ENCODE measurements at regions not wholly inside any gene's neighbourhood (a gene's known extent, or its start where the extent isn't known, plus 50 kb on each side); places are given as distances from the start of the nearest gene placed in this dataset.

DNA sequence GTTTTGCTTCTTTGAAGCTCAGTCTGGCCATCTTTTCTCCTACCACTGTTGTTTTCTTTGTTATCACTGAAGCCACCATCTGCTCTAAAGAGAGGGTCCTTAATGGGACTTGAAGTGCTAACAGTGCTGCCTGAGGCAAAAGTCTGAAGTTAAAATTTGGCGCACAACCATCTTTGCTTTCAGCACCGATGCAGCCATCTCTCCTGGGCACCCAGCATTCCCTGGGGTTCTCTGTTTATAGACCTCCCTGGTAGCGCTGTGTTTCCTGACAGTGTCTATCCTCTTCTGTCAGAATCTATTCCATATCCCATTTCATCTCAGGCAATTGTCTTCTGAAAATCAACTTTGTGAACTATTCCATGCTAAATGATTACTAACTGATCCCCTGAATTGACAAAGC is 491.5 kb upstream of the MPDZ start:
- H3K27me3 ChIP-seq (ENCODE audit: control insufficient read depth in 1 of 2, insufficient read depth in 1 of 2, low read length in 2 of 2), result no peaks in the 10 kb centered on the region
- H3K4me2 ChIP-seq (ENCODE audit: low read length, poor library complexity, severe bottlenecking), result no peak overlapping the region
- no peaks in the 10 kb centered on the region for H3K79me1 ChIP-seq (replicated peaks; ENCODE audit: low read length, poor library complexity, severe bottlenecking)
- H2BK120ac ChIP-seq (ENCODE audit: low read depth, low read length), result no peak overlapping the region
- no peak overlapping the region for H3K18ac ChIP-seq (ENCODE audit: low read depth in 1 of 2, low read length in 2 of 2)
- H3K23ac ChIP-seq (ENCODE audit: low read length in 2 of 2), result no peak overlapping the region
- no peaks in the 10 kb centered on the region for H3K9me3 ChIP-seq (ENCODE audit: control insufficient read depth, low read length)
- DNase-seq, result no peak
- no peaks in the 10 kb centered on the region for H3K4me1 ChIP-seq (ENCODE audit: control insufficient read depth, insufficient read depth, low read depth, low read length)
- H2BK15ac ChIP-seq (ENCODE audit: low read depth, poor library complexity, severe bottlenecking), result no peak overlapping the region
- no peak overlapping the region for H2BK12ac ChIP-seq (ENCODE audit: low read length in 2 of 2)
- no peak overlapping the region for H2BK5ac ChIP-seq (ENCODE audit: low read depth, low read length, poor library complexity, severe bottlenecking)
- no peak overlapping the region for H3K4ac ChIP-seq (ENCODE audit: low read depth in 1 of 2, low read length in 2 of 2)
- H2AFZ ChIP-seq (ENCODE audit: low read depth, low read length), result no peak overlapping the region
- no peak overlapping the region for H3K4me3 ChIP-seq (ENCODE audit: insufficient read depth in 1 of 2, low read depth in 1 of 2, low read length in 2 of 2)
- WGBS, result 96% methylated on average over 3 of the region's 3 CpGs
- no peak overlapping the region for H4K91ac ChIP-seq (ENCODE audit: low read length)
- no peak overlapping the region for H4K8ac ChIP-seq (ENCODE audit: low read length)
- H3K36me3 ChIP-seq (ENCODE audit: control insufficient read depth in 1 of 2, insufficient read depth in 2 of 2, low read depth in 1 of 2, low read length in 2 of 2), result no peaks in the 10 kb centered on the region
- no peak overlapping the region for H3K27ac ChIP-seq (ENCODE audit: low read length, poor library complexity, severe bottlenecking)
- no peak overlapping the region for H3K14ac ChIP-seq (ENCODE audit: low read length in 2 of 2)
- H3K9ac ChIP-seq (ENCODE audit: low read length), result no peak overlapping the region
- H2AK5ac ChIP-seq (ENCODE audit: low read length, severe bottlenecking), result no peak overlapping the region

DNA sequence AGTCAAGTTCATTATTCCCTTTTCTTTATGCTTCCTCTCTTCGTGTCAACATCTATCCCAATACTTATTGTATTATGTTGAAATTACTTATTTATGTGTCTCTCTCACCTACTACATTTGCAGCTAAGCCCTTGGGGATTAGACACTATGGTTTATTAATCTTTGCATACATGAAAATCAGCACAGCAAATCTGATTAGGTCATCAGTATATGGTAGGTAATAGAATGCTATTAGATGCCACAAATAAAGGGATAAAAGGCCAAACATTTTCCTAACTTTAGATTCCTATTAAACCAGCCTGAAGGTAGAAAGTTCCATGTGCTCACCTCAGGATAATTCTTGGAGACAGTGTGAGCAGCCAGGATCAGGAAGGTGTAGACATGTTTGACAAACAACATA is 490.1 kb upstream of the MPDZ start:
- Histone ChIP-seq H3K18ac (ENCODE audit: low read depth in 1 of 2, low read length in 2 of 2) (no peak overlapping the region), H3K79me1 (replicated peaks; ENCODE audit: low read length, poor library complexity, severe bottlenecking) (no peaks in the 10 kb centered on the region), H3K4me1 (ENCODE audit: control insufficient read depth, insufficient read depth, low read depth, low read length) (no peaks in the 10 kb centered on the region), H3K27ac (ENCODE audit: low read length, poor library complexity, severe bottlenecking) (no peak overlapping the region), H2AFZ (ENCODE audit: low read depth, low read length) (no peak overlapping the region), H3K9me3 (ENCODE audit: control insufficient read depth, low read length) (no peaks in the 10 kb centered on the region), H3K23ac (ENCODE audit: low read length in 2 of 2) (no peak overlapping the region), H3K27me3 (ENCODE audit: control insufficient read depth in 1 of 2, insufficient read depth in 1 of 2, low read length in 2 of 2) (no peaks in the 10 kb centered on the region), H3K9ac (ENCODE audit: low read length) (no peak overlapping the region), H4K8ac (ENCODE audit: low read length) (no peak overlapping the region), H3K36me3 (ENCODE audit: control insufficient read depth in 1 of 2, insufficient read depth in 2 of 2, low read depth in 1 of 2, low read length in 2 of 2) (no peaks in the 10 kb centered on the region), H3K4me2 (ENCODE audit: low read length, poor library complexity, severe bottlenecking) (no peak overlapping the region), H3K4me3 (ENCODE audit: insufficient read depth in 1 of 2, low read depth in 1 of 2, low read length in 2 of 2) (no peak overlapping the region), H3K4ac (ENCODE audit: low read depth in 1 of 2, low read length in 2 of 2) (no peak overlapping the region), H2BK12ac (ENCODE audit: low read length in 2 of 2) (no peak overlapping the region), H4K91ac (ENCODE audit: low read length) (no peak overlapping the region), H2BK15ac (ENCODE audit: low read depth, poor library complexity, severe bottlenecking) (no peak overlapping the region), H2BK5ac (ENCODE audit: low read depth, low read length, poor library complexity, severe bottlenecking) (no peak overlapping the region), H3K14ac (ENCODE audit: low read length in 2 of 2) (no peak overlapping the region), H2AK5ac (ENCODE audit: low read length, severe bottlenecking) (no peak overlapping the region), H2BK120ac (ENCODE audit: low read depth, low read length) (no peak overlapping the region)
- DNase-seq, result no peak
- WGBS, result no CpG with 5 or more reads among the region's 1 CpG

DNA sequence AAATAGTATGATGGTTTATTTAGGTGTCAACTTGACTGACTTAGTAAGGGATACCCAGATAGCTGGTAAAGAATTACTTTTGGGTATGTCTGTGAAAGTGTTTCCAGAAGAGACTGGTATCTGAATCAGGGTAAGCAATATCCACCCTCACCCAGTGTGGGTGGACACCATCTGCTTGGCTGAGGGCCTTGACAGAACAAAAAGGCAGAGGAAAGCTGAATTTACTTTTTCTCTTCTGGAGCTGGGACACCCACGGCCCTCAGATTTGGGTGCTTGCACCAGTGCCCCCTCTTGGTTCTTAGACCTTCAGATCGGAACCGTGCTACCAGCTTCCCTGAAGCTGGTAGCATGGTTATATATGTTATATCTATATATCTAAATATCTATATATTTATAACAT is 489.5 kb upstream of the MPDZ start:
- Histone ChIP-seq H2BK12ac (ENCODE audit: low read length in 2 of 2) (no peak overlapping the region), H2AFZ (ENCODE audit: low read depth, low read length) (no peak overlapping the region), H2BK15ac (ENCODE audit: low read depth, poor library complexity, severe bottlenecking) (no peak overlapping the region), H3K9me3 (ENCODE audit: control insufficient read depth, low read length) (no peaks in the 10 kb centered on the region), H3K9ac (ENCODE audit: low read length) (no peak overlapping the region), H3K27me3 (ENCODE audit: control insufficient read depth in 1 of 2, insufficient read depth in 1 of 2, low read length in 2 of 2) (no peaks in the 10 kb centered on the region), H3K14ac (ENCODE audit: low read length in 2 of 2) (no peak overlapping the region), H3K36me3 (ENCODE audit: control insufficient read depth in 1 of 2, insufficient read depth in 2 of 2, low read depth in 1 of 2, low read length in 2 of 2) (no peaks in the 10 kb centered on the region), H3K4ac (ENCODE audit: low read depth in 1 of 2, low read length in 2 of 2) (no peak overlapping the region), H3K4me3 (ENCODE audit: insufficient read depth in 1 of 2, low read depth in 1 of 2, low read length in 2 of 2) (no peak overlapping the region), H4K91ac (ENCODE audit: low read length) (no peak overlapping the region), H3K4me2 (ENCODE audit: low read length, poor library complexity, severe bottlenecking) (no peak overlapping the region), H3K23ac (ENCODE audit: low read length in 2 of 2) (no peak overlapping the region), H2BK5ac (ENCODE audit: low read depth, low read length, poor library complexity, severe bottlenecking) (no peak overlapping the region), H4K8ac (ENCODE audit: low read length) (no peak overlapping the region), H2AK5ac (ENCODE audit: low read length, severe bottlenecking) (no peak overlapping the region), H3K4me1 (ENCODE audit: control insufficient read depth, insufficient read depth, low read depth, low read length) (no peaks in the 10 kb centered on the region), H3K27ac (ENCODE audit: low read length, poor library complexity, severe bottlenecking) (no peak overlapping the region), H2BK120ac (ENCODE audit: low read depth, low read length) (no peak overlapping the region), H3K79me1 (replicated peaks; ENCODE audit: low read length, poor library complexity, severe bottlenecking) (no peaks in the 10 kb centered on the region), H3K18ac (ENCODE audit: low read depth in 1 of 2, low read length in 2 of 2) (no peak overlapping the region)
- WGBS, result no CpG with 5 or more reads among the region's 3 CpGs
- DNase-seq, result no peak

DNA sequence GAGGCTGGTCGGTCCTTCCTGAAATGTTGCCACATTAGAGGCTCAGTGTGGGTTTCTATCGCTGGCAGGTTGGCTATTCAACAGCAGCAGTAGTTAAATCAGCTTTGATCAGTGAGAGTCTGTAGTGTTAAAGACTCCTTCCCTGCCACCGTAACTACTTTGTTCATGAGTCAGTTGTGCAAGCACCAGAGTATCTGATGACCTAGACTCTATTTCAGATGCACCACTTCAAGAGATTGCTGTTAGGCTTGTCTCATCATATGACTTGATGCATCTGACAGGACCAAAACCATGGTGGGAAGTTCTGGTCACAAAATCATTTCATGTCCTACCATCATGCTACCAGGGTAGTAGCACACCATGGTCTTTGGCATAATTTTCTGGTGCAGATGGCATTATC is 482.7 kb upstream of the MPDZ start:
- Histone ChIP-seq H3K9ac (ENCODE audit: low read length) (no peak overlapping the region), H2BK5ac (ENCODE audit: low read depth, low read length, poor library complexity, severe bottlenecking) (no peak overlapping the region), H2AK5ac (ENCODE audit: low read length, severe bottlenecking) (no peak overlapping the region), H3K4me3 (ENCODE audit: insufficient read depth in 1 of 2, low read depth in 1 of 2, low read length in 2 of 2) (no peak overlapping the region), H3K36me3 (ENCODE audit: control insufficient read depth in 1 of 2, insufficient read depth in 2 of 2, low read depth in 1 of 2, low read length in 2 of 2) (no peaks in the 10 kb centered on the region), H4K8ac (ENCODE audit: low read length) (no peak overlapping the region), H3K27me3 (ENCODE audit: control insufficient read depth in 1 of 2, insufficient read depth in 1 of 2, low read length in 2 of 2) (no peaks in the 10 kb centered on the region), H3K27ac (ENCODE audit: low read length, poor library complexity, severe bottlenecking) (no peak overlapping the region), H2BK120ac (ENCODE audit: low read depth, low read length) (no peak overlapping the region), H3K4ac (ENCODE audit: low read depth in 1 of 2, low read length in 2 of 2) (no peak overlapping the region), H2BK12ac (ENCODE audit: low read length in 2 of 2) (no peak overlapping the region), H2BK15ac (ENCODE audit: low read depth, poor library complexity, severe bottlenecking) (no peak overlapping the region), H3K14ac (ENCODE audit: low read length in 2 of 2) (no peak overlapping the region), H2AFZ (ENCODE audit: low read depth, low read length) (no peak overlapping the region), H3K23ac (ENCODE audit: low read length in 2 of 2) (no peak overlapping the region), H3K79me1 (replicated peaks; ENCODE audit: low read length, poor library complexity, severe bottlenecking) (no peaks in the 10 kb centered on the region), H3K9me3 (ENCODE audit: control insufficient read depth, low read length) (no peaks in the 10 kb centered on the region), H3K4me2 (ENCODE audit: low read length, poor library complexity, severe bottlenecking) (no peak overlapping the region), H3K4me1 (ENCODE audit: control insufficient read depth, insufficient read depth, low read depth, low read length) (peaks cover 1% of the 10 kb centered on the region), H3K18ac (ENCODE audit: low read depth in 1 of 2, low read length in 2 of 2) (no peak overlapping the region), H4K91ac (ENCODE audit: low read length) (no peak overlapping the region)
- 96% methylated on average over 3 of the region's 3 CpGs for WGBS
- no peak for DNase-seq
